H9 (cell line): ENCODE measurements at regions not wholly inside any gene's neighbourhood (a gene's known extent, or its start where the extent isn't known, plus 50 kb on each side); places are given as distances from the start of the nearest gene placed in this dataset.

ENCODE experiments used
- DNase-seq: peaks from one replicate; pipeline ENCODE4 v3.0.0-alpha.2; 2017
- H2AFZ ChIP-seq: one replicate; pipeline ENCODE4 v1.6.1; 2013; ENCODE audit warnings: mild to moderate bottlenecking, low read length, control low read depth, moderate library complexity
- H2AK5ac ChIP-seq: 2 replicates; pipeline ENCODE4 v1.6.1; 2013; ENCODE audit warnings: low read length, control low read depth, mixed read lengths; ENCODE audit not compliant: insufficient read length
- H2BK120ac ChIP-seq: one replicate; pipeline ENCODE4 v1.6.1; 2013; ENCODE audit warnings: low read depth, mild to moderate bottlenecking, low read length, control low read depth, inconsistent platforms; ENCODE audit not compliant: poor library complexity, severe bottlenecking
- H2BK12ac ChIP-seq: 2 replicates; pipeline ENCODE4 v1.6.1; 2013; ENCODE audit warnings: low read length, control low read depth, mixed read lengths, low read depth; ENCODE audit not compliant: insufficient read length
- H2BK15ac ChIP-seq: 2 replicates; pipeline ENCODE4 v1.6.1; 2013; ENCODE audit warnings: low read depth, low read length, control low read depth
- H2BK20ac ChIP-seq: one replicate; pipeline ENCODE4 v1.6.1; 2013; ENCODE audit warnings: low read depth, mild to moderate bottlenecking, low read length, control low read depth, inconsistent platforms; ENCODE audit not compliant: poor library complexity, severe bottlenecking
- H2BK5ac ChIP-seq: 2 replicates; pipeline ENCODE4 v1.6.1; 2013; ENCODE audit warnings: low read length, control low read depth, mixed read lengths; ENCODE audit not compliant: insufficient read length
- H3K14ac ChIP-seq: 2 replicates; pipeline ENCODE4 v1.6.1; 2013; ENCODE audit warnings: low read length, control low read depth; ENCODE audit not compliant: insufficient read depth
- H3K18ac ChIP-seq: 2 replicates; pipeline ENCODE4 v1.6.1; 2013; ENCODE audit warnings: low read depth, mild to moderate bottlenecking, mixed read lengths, low read length, control low read depth; ENCODE audit not compliant: insufficient read length
- H3K23ac ChIP-seq: 2 replicates; pipeline ENCODE4 v1.6.1; 2013; ENCODE audit warnings: low read length, control low read depth, mixed read lengths, low read depth; ENCODE audit not compliant: insufficient read length
- H3K23me2 ChIP-seq: 2 replicates; pipeline ENCODE4 v1.6.1; 2013; ENCODE audit warnings: low read depth, mild to moderate bottlenecking, mixed read lengths, low read length, control low read depth; ENCODE audit not compliant: insufficient read length, poor library complexity, severe bottlenecking
- H3K27ac ChIP-seq: 2 replicates; pipeline ENCODE4 v1.5.1; 2013; ENCODE audit warnings: low read length, control low read depth, mixed read lengths, low read depth; ENCODE audit not compliant: insufficient read length
- H3K27me3 ChIP-seq: 2 replicates; pipeline ENCODE4 v1.6.1; 2013; ENCODE audit warnings: low read length, control low read depth, inconsistent platforms; ENCODE audit not compliant: insufficient read depth
- H3K4ac ChIP-seq: 2 replicates; pipeline ENCODE4 v1.6.1; 2013; ENCODE audit warnings: low read depth, mild to moderate bottlenecking, control low read depth, inconsistent platforms, low read length, moderate library complexity
- H3K4me1 ChIP-seq: 2 replicates; pipeline ENCODE4 v1.6.1; 2013; ENCODE audit warnings: low read length, control low read depth, inconsistent platforms; ENCODE audit not compliant: insufficient read depth
- H3K4me2 ChIP-seq: 2 replicates; pipeline ENCODE4 v1.6.1; 2013; ENCODE audit warnings: low read length, control low read depth, mixed read lengths; ENCODE audit not compliant: insufficient read length, insufficient read depth
- H3K56ac ChIP-seq: 2 replicates; pipeline ENCODE4 v1.6.1; 2013; ENCODE audit warnings: low read depth, mild to moderate bottlenecking, mixed read lengths, low read length, control low read depth; ENCODE audit not compliant: insufficient read length
- H3K79me1 ChIP-seq: 2 replicates; pipeline ENCODE4 v1.6.1; 2013; ENCODE audit warnings: low read depth, mild to moderate bottlenecking, moderate library complexity, low read length, control low read depth, inconsistent platforms; ENCODE audit not compliant: insufficient read depth, poor library complexity, severe bottlenecking
- H3K79me2 ChIP-seq: 2 replicates; pipeline ENCODE4 v1.6.1; 2013; ENCODE audit warnings: low read length, control low read depth, inconsistent platforms; ENCODE audit not compliant: insufficient read depth
- H3K9ac ChIP-seq: 2 replicates; pipeline ENCODE4 v1.6.1; 2013; ENCODE audit warnings: low read length, control low read depth, mixed read lengths; ENCODE audit not compliant: insufficient read length; ENCODE audit errors: extremely low read depth
- H3K9me3 ChIP-seq: one replicate; pipeline ENCODE4 v1.6.1; 2013; ENCODE audit warnings: low read depth, low read length, inconsistent platforms; ENCODE audit not compliant: control insufficient read depth
- H3T11ph ChIP-seq: one replicate; pipeline ENCODE4 v1.6.1; 2013; ENCODE audit warnings: mild to moderate bottlenecking, low read length, control low read depth, inconsistent platforms
- H4K20me1 ChIP-seq: one replicate; pipeline ENCODE4 v1.6.1; 2013; ENCODE audit not compliant: control insufficient read depth, insufficient read length, insufficient read depth
- H4K5ac ChIP-seq: 2 replicates; pipeline ENCODE4 v1.6.1; 2013; ENCODE audit warnings: low read depth, mild to moderate bottlenecking, mixed read lengths, low read length, control low read depth; ENCODE audit not compliant: insufficient read length
- H4K8ac ChIP-seq: replicated peaks from 2 replicates; pipeline ENCODE4 v1.6.1; 2013; ENCODE audit warnings: low read length, control low read depth, mixed read lengths, low read depth; ENCODE audit not compliant: insufficient read length
- H4K91ac ChIP-seq: 2 replicates; pipeline ENCODE4 v1.6.1; 2013; ENCODE audit warnings: low read depth, mild to moderate bottlenecking, moderate library complexity, mixed read lengths, low read length, control low read depth; ENCODE audit not compliant: insufficient read length
- H3K27ac Mint-ChIP-seq, 3 experiments: 2 replicates in 2 of 3; 3 replicates in 1 of 3; pipeline ENCODE4 v1.8.0; 2020 to 2021; ENCODE audit warnings: mixed read lengths in 3 of 3, mild to moderate bottlenecking in 1 of 3, moderate library complexity in 1 of 3
- H3K27me3 Mint-ChIP-seq: 2 replicates; pipeline ENCODE4 v1.8.0; 2021; ENCODE audit warnings: low read depth, mild to moderate bottlenecking, moderate library complexity, mixed read lengths
- H3K36me3 Mint-ChIP-seq, 3 experiments: 2 replicates in 2 of 3; 3 replicates in 1 of 3; pipeline ENCODE4 v1.8.0; 2020 to 2021; ENCODE audit warnings: low read depth in 3 of 3, mixed read lengths in 3 of 3; ENCODE audit not compliant: insufficient read depth in 1 of 3
- H3K4me1 Mint-ChIP-seq, 2 experiments: 2 replicates each; pipeline ENCODE4 v1.8.0; 2020; ENCODE audit warnings: mixed read lengths in 2 of 2
- H3K4me3 Mint-ChIP-seq, 2 experiments: 2 replicates in 1 of 2; 3 replicates in 1 of 2; pipeline ENCODE4 v1.8.0; 2020 to 2021; ENCODE audit warnings: mild to moderate bottlenecking in 2 of 2, mixed read lengths in 2 of 2, moderate library complexity in 1 of 2
- H3K9me3 Mint-ChIP-seq, 2 experiments: 2 replicates in 1 of 2; 3 replicates in 1 of 2; pipeline ENCODE4 v1.8.0; 2020; ENCODE audit warnings: mild to moderate bottlenecking in 2 of 2, mixed read lengths in 2 of 2, moderate library complexity in 1 of 2
- WGBS: extraction: QIAGEN DNeasy Blood & Tissue Kit; methylation state at CpG from one replicate; pipeline ENCODE4 v1.1.7; 2013; ENCODE audit warnings: missing lambda C conversion rate, low lambda C conversion rate, mixed read lengths; ENCODE audit not compliant: insufficient read length; ENCODE audit errors: extremely low coverage; 5-methylcytosine and 5-hydroxymethylcytosine counted together
- TF ChIP-seq, protein P1 (sequence below): fragments of 200-600 bp; sonication (generic); conservative IDR thresholded peaks from 3 replicates; pipeline ENCODE4 v1.8.0; 2021; ENCODE audit warnings: antibody characterized with exemption, mild to moderate bottlenecking

DNA sequence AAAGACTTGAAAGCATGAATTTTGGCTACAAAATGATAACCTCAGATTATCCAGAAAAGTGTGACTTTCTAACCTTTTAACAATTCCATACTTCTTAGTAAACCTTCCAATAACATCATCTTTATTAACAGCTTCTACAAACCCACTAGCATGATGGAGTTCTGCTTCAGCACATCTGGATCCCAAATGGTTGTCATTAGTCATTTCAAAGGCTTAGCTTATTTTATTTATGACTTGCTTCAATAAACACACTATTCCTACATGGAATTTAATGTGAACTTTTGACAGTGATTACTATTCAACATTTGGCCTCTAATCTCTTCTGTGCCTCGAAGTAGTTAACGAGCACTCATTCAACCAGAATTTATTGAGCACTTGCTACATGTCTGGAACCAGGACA, 808.3 kb downstream of the TSN start:
- no peak overlapping the region for H4K8ac ChIP-seq
- H2BK120ac ChIP-seq, result no peak overlapping the region
- WGBS, result no CpG with 5 or more reads among the region's 2 CpGs
- no peak overlapping the region for H2AK5ac ChIP-seq
- H3K4me2 ChIP-seq, result no peak overlapping the region
- no peak overlapping the region for H3K18ac ChIP-seq
- H3K79me2 ChIP-seq, result no peaks in the 10 kb centered on the region
- H3K23me2 ChIP-seq, result no peaks in the 10 kb centered on the region
- H3K79me1 ChIP-seq, result no peaks in the 10 kb centered on the region
- H3K56ac ChIP-seq, result no peak overlapping the region
- DNase-seq, result no peak
- H2BK20ac ChIP-seq, result no peak overlapping the region
- no peak overlapping the region for H3K14ac ChIP-seq
- no peaks in the 10 kb centered on the region for H3K9me3 Mint-ChIP-seq
- no peaks in the 10 kb centered on the region for H3K27me3 Mint-ChIP-seq
- no peaks in the 10 kb centered on the region for H4K20me1 ChIP-seq
- H3K9ac ChIP-seq, result no peak overlapping the region
- no peaks in the 10 kb centered on the region for H3K4me1 Mint-ChIP-seq
- TF ChIP-seq, protein P1, sequence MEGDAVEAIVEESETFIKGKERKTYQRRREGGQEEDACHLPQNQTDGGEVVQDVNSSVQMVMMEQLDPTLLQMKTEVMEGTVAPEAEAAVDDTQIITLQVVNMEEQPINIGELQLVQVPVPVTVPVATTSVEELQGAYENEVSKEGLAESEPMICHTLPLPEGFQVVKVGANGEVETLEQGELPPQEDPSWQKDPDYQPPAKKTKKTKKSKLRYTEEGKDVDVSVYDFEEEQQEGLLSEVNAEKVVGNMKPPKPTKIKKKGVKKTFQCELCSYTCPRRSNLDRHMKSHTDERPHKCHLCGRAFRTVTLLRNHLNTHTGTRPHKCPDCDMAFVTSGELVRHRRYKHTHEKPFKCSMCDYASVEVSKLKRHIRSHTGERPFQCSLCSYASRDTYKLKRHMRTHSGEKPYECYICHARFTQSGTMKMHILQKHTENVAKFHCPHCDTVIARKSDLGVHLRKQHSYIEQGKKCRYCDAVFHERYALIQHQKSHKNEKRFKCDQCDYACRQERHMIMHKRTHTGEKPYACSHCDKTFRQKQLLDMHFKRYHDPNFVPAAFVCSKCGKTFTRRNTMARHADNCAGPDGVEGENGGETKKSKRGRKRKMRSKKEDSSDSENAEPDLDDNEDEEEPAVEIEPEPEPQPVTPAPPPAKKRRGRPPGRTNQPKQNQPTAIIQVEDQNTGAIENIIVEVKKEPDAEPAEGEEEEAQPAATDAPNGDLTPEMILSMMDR, result no peak
- no peaks in the 10 kb centered on the region for H3K36me3 Mint-ChIP-seq
- no peak overlapping the region for H3K27ac ChIP-seq
- H2BK12ac ChIP-seq, result no peak overlapping the region
- no peaks in the 10 kb centered on the region for H3K27me3 ChIP-seq
- H3K23ac ChIP-seq, result no peak overlapping the region
- H2BK15ac ChIP-seq, result no peak overlapping the region
- no peaks in the 10 kb centered on the region for H3K4me1 ChIP-seq
- H2BK5ac ChIP-seq, result no peak overlapping the region
- no peak overlapping the region for H4K5ac ChIP-seq
- H2AFZ ChIP-seq, result no peak overlapping the region
- H3K4ac ChIP-seq, result no peak overlapping the region
- no peak overlapping the region for H3K27ac Mint-ChIP-seq
- H4K91ac ChIP-seq, result no peak overlapping the region
- H3K4me3 Mint-ChIP-seq, result no peak overlapping the region
- H3T11ph ChIP-seq, result no peak overlapping the region
- no peaks in the 10 kb centered on the region for H3K9me3 ChIP-seq
